ENCODE measurements at regions not wholly inside any gene's neighbourhood (a gene's known extent, or its start where the extent isn't known, plus 50 kb on each side); places are given as distances from the start of the nearest gene placed in this dataset.

DNA sequence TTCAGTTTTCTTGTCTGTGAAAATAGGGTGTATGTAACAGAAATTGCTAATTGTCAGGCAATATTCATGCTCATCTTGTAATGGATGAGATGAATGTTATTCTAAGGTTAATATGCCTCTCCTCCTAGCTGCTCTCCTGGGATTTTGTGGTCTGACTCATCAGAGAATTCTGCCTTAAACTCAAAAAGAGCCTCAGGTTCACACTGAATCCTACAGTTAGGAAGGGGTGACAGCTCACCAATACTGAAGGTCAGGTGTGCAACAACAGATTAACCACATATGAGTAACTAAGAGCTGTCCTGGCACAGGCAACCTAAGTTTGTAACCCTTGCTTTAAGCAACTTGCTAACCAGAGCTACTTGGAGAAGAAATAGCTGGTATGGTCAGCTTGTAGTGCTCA, 197.7 kb downstream of the SPATA18 start:
- Histone ChIP-seq H3K27ac (ENCODE audit: insufficient read depth, low read depth, low read length) (no peak overlapping the region), H3K9me3 (replicated peaks; ENCODE audit: control insufficient read depth, insufficient read depth, low read length) (no peaks in the 10 kb centered on the region), H3K36me3 (ENCODE audit: control insufficient read depth in 2 of 2, extremely low read depth in 1 of 2, insufficient read depth in 2 of 2, low read length in 2 of 2) (no peaks in the 10 kb centered on the region), H3K4me2 (ENCODE audit: insufficient read depth, low read length) (no peak overlapping the region), H3K27me3 (ENCODE audit: control insufficient read depth in 2 of 2, insufficient read depth in 2 of 2, low read length in 2 of 2) (no peaks in the 10 kb centered on the region), H3K4me1 (ENCODE audit: control insufficient read depth, extremely low read depth, insufficient read depth, low read length) (no peaks in the 10 kb centered on the region), H3K4me3 (replicated peaks in 1 of 3; ENCODE audit: insufficient read depth in 1 of 3, low read depth in 1 of 3, low read length in 3 of 3) (no peak overlapping the region), H2AFZ (ENCODE audit: low read depth, low read length) (no peak overlapping the region), H4K20me1 (replicated peaks; ENCODE audit: control insufficient read depth, extremely low read depth, insufficient read depth, low read length) (no peaks in the 10 kb centered on the region), H3K9me1 (replicated peaks; ENCODE audit: control insufficient read depth, extremely low read depth, insufficient read depth, low read length) (no peaks in the 10 kb centered on the region), H3K9ac (replicated peaks; ENCODE audit: extremely low read depth, insufficient read depth, low read length) (no peak overlapping the region), H3K79me2 (ENCODE audit: control insufficient read depth, insufficient read depth, low read length) (no peaks in the 10 kb centered on the region)
- intact Hi-C loops (cut with micrococcal nuclease) (no loop called here), dilution Hi-C loops (cut with MboI; ENCODE audit: extremely low pct_ligation_motif_present, low sequenced_read_pairs) (no loop called here)
- DNase-seq (ENCODE audit: low read depth, low spot score): no peak
- ChIA-PET CTCF (no interaction called here), POLR2A (no interaction called here)
- no TSS peak for BruUV-seq (replicated peaks)
- TF ChIP-seq, protein P1, sequence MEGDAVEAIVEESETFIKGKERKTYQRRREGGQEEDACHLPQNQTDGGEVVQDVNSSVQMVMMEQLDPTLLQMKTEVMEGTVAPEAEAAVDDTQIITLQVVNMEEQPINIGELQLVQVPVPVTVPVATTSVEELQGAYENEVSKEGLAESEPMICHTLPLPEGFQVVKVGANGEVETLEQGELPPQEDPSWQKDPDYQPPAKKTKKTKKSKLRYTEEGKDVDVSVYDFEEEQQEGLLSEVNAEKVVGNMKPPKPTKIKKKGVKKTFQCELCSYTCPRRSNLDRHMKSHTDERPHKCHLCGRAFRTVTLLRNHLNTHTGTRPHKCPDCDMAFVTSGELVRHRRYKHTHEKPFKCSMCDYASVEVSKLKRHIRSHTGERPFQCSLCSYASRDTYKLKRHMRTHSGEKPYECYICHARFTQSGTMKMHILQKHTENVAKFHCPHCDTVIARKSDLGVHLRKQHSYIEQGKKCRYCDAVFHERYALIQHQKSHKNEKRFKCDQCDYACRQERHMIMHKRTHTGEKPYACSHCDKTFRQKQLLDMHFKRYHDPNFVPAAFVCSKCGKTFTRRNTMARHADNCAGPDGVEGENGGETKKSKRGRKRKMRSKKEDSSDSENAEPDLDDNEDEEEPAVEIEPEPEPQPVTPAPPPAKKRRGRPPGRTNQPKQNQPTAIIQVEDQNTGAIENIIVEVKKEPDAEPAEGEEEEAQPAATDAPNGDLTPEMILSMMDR (IDR thresholded peaks at IDR 0.05; ENCODE audit: extremely low read depth in 1 of 2, insufficient read depth in 1 of 2, low read depth in 1 of 2, low read length in 2 of 2): no peak
- no peak for TF ChIP-seq POLR2AphosphoS5 (IDR thresholded peaks at IDR 0.05; ENCODE audit: insufficient read depth, low read depth, low read length)
- no peak for TF ChIP-seq GATA2 (IDR thresholded peaks at IDR 0.05; ENCODE audit: insufficient read depth, insufficient read length, low read depth, low read length)
- no peak for TF ChIP-seq FOS (IDR thresholded peaks at IDR 0.05; ENCODE audit: borderline replicate concordance, insufficient read depth, low read length)
- no peak for TF ChIP-seq MYC (IDR thresholded peaks at IDR 0.05; ENCODE audit: low read depth, low read length)
- TF ChIP-seq EZH2 (IDR thresholded peaks at IDR 0.05; ENCODE audit: borderline replicate concordance, low read depth, low read length, severe bottlenecking): no peak
- TF ChIP-seq, protein P2, sequence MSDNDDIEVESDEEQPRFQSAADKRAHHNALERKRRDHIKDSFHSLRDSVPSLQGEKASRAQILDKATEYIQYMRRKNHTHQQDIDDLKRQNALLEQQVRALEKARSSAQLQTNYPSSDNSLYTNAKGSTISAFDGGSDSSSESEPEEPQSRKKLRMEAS (IDR thresholded peaks at IDR 0.05; ENCODE audit: insufficient read depth, insufficient read length): no peak
- no peak for TF ChIP-seq POLR2A (IDR thresholded peaks at IDR 0.05; ENCODE audit: low read depth, low read length)
- no peak for FAIRE-seq
